T-helper 1 cell treated with Interleukin-12 subunit alpha and Interleukin-12 subunit beta and Interleukin-4 antibody, amounts not matched to agents 30 μg/mL and 1 μg/mL, for 36 hours (primary cell): ENCODE measurements at regions not wholly inside any gene's neighbourhood (a gene's known extent, or its start where the extent isn't known, plus 50 kb on each side); places are given as distances from the start of the nearest gene placed in this dataset.

Experiments
- H3K27ac Mint-ChIP-seq: one replicate; pipeline ENCODE4 v1.8.0; 2021; ENCODE audit warnings: mild to moderate bottlenecking, mixed read lengths
- H3K27me3 Mint-ChIP-seq: one replicate; pipeline ENCODE4 v1.8.0; 2021; ENCODE audit warnings: low read depth, mixed read lengths
- H3K36me3 Mint-ChIP-seq: one replicate; pipeline ENCODE4 v1.8.0; 2021; ENCODE audit warnings: low read depth, mixed read lengths
- H3K4me1 Mint-ChIP-seq: one replicate; pipeline ENCODE4 v1.8.0; 2021; ENCODE audit warnings: low read depth, mixed read lengths
- H3K4me3 Mint-ChIP-seq: one replicate; pipeline ENCODE4 v1.8.0; 2021; ENCODE audit warnings: mild to moderate bottlenecking, moderate library complexity, mixed read lengths
- H3K9me3 Mint-ChIP-seq: one replicate; pipeline ENCODE4 v1.8.0; 2021; ENCODE audit warnings: mixed read lengths

DNA sequence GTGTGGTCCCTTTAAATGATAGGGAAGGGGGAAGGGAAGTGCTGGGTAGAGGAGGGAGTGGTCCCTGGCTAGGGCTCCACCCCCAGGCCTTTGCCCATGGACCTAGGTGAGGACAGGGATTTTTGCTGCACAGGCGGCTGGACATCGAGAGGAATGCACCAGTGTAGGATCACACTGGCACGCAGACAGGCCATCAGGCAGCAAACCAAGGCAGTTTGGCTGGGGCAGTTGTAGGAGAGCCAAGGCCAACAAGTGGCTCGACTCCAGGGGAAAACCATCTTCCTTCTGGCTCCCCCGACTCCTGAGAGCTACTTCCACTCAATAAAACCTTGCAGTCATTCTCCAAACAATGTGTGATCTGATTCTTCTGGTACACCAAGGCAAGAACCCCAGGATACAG, 402.0 kb upstream of the LRRTM1 start:
- Mint-ChIP-seq H3K27ac (no peak overlapping the region), H3K4me3 (no peak overlapping the region), H3K27me3 (no peaks in the 10 kb centered on the region), H3K36me3 (no peaks in the 10 kb centered on the region), H3K4me1 (no peaks in the 10 kb centered on the region), H3K9me3 (peaks cover 25% of the 10 kb centered on the region)

DNA sequence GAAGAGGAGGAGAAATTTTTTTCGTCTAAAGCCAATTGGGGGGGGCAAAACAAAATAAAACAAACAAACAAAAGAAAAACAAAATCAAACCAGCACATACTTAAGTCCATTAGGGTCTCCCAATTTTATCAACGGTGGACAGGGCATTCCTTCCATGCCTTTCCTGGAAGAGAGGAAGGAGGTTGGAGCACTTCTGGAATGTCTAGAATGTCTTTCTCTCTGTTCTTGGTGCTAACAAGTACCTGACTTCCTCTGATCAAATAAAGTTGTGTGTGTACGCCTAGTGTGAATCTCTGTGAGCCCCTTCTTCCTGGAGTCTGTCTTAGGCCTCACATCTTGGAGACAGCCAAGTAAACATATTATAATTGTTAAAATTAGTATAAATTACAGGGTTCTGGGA, 399.0 kb upstream of the LRRTM1 start:
- Mint-ChIP-seq H3K9me3 (peaks cover 18% of the 10 kb centered on the region), H3K4me1 (no peaks in the 10 kb centered on the region), H3K27ac (no peak overlapping the region), H3K36me3 (no peaks in the 10 kb centered on the region), H3K4me3 (no peak overlapping the region), H3K27me3 (no peaks in the 10 kb centered on the region)

- Mint-ChIP-seq H3K27me3 (no peaks in the 10 kb centered on the region), H3K9me3 (peaks cover 15% of the 10 kb centered on the region), H3K27ac (no peak overlapping the region), H3K36me3 (no peaks in the 10 kb centered on the region), H3K4me3 (no peak overlapping the region), H3K4me1 (no peaks in the 10 kb centered on the region)
Measured at GRCh38 chr2:80700961-80701360, 396.4 kb upstream of the LRRTM1 start.
